ENCODE measurements at regions not wholly inside any gene's neighbourhood (a gene's known extent, or its start where the extent isn't known, plus 50 kb on each side); places are given as distances from the start of the nearest gene placed in this dataset.

- ATAC-seq = no peak
- Histone ChIP-seq H3K9me3 (no peaks in the 10 kb centered on the region), H3K27ac (no peak overlapping the region), H3K4me3 (no peak overlapping the region), H3K4me1 (no peaks in the 10 kb centered on the region), H3K36me3 (no peaks in the 10 kb centered on the region), H3K27me3 (no peaks in the 10 kb centered on the region)
- TF ChIP-seq CTCF (IDR thresholded peaks at IDR 0.05) = no peak
- no peak for DNase-seq
- intact Hi-C loops (cut with DNase I) = no loop called here
Measured at GRCh38 chr9:86751207-86751606, 196.1 kb downstream of the GAS1 start.

- no peak overlapping the region for H3K4me3 ChIP-seq
- DNase-seq = no peak
Measured at GRCh38 chr9:86749894-86750255, 197.4 kb downstream of the GAS1 start.

GRCh38 chr9:86749161-86749893 is 198.0 kb downstream of the GAS1 start:
- TF ChIP-seq CTCF (IDR thresholded peaks at IDR 0.05) = no peak
- ATAC-seq (no peak), DNase-seq (no peak)
- intact Hi-C loops (cut with DNase I) = no loop called here
- Histone ChIP-seq H3K27ac (no peak overlapping the region), H3K27me3 (no peaks in the 10 kb centered on the region), H3K9me3 (no peaks in the 10 kb centered on the region), H3K36me3 (no peaks in the 10 kb centered on the region), H3K4me3 (no peak overlapping the region), H3K4me1 (no peaks in the 10 kb centered on the region)

More at GRCh38 chr9:86749894-86750255, 197.4 kb downstream of the GAS1 start:
- H3K9me3 ChIP-seq = no peaks in the 10 kb centered on the region
- no peaks in the 10 kb centered on the region for H3K27me3 ChIP-seq
- no peak for ATAC-seq
- no peak for TF ChIP-seq CTCF (IDR thresholded peaks at IDR 0.05)
- no peaks in the 10 kb centered on the region for H3K4me1 ChIP-seq
- intact Hi-C loops (cut with DNase I) = no loop called here
- H3K36me3 ChIP-seq = no peaks in the 10 kb centered on the region
- no peak overlapping the region for H3K27ac ChIP-seq

GRCh38 chr9:86747711-86748110 is 199.6 kb downstream of the GAS1 start:
- no peaks in the 10 kb centered on the region for H3K4me1 ChIP-seq
- ATAC-seq = no peak
- no peak for TF ChIP-seq CTCF (IDR thresholded peaks at IDR 0.05)
- no peaks in the 10 kb centered on the region for H3K9me3 ChIP-seq
- no peaks in the 10 kb centered on the region for H3K36me3 ChIP-seq
- H3K27ac ChIP-seq = no peak overlapping the region
- no peak for DNase-seq
- intact Hi-C loops (cut with DNase I) = no loop called here
- no peaks in the 10 kb centered on the region for H3K27me3 ChIP-seq
- H3K4me3 ChIP-seq = no peak overlapping the region

GRCh38 chr9:86741311-86742208 is 205.7 kb downstream of the GAS1 start:
- intact Hi-C loops (cut with DNase I) = no loop called here
- ATAC-seq = peak; percentile 62
- Histone ChIP-seq H3K4me1 (no peaks in the 10 kb centered on the region), H3K27ac (no peak overlapping the region), H3K36me3 (no peaks in the 10 kb centered on the region), H3K27me3 (no peaks in the 10 kb centered on the region), H3K9me3 (no peaks in the 10 kb centered on the region), H3K4me3 (no peak overlapping the region)
- TF ChIP-seq CTCF (IDR thresholded peaks at IDR 0.05) = no peak
- DNase-seq = no peak

All from upper lobe of right lung (tissue), 1 donor.